Stromal cell of bone marrow (primary cell): ENCODE measurements at regions not wholly inside any gene's neighbourhood (a gene's known extent, or its start where the extent isn't known, plus 50 kb on each side); places are given as distances from the start of the nearest gene placed in this dataset.
A peak's percentile ranks its signal among the peaks of the same experiment; 100 is the strongest.

Experiments
- DNase-seq: peaks from one replicate; pipeline ENCODE4 v3.0.0-alpha.2; 2012; ENCODE audit warnings: low read depth

DNA sequence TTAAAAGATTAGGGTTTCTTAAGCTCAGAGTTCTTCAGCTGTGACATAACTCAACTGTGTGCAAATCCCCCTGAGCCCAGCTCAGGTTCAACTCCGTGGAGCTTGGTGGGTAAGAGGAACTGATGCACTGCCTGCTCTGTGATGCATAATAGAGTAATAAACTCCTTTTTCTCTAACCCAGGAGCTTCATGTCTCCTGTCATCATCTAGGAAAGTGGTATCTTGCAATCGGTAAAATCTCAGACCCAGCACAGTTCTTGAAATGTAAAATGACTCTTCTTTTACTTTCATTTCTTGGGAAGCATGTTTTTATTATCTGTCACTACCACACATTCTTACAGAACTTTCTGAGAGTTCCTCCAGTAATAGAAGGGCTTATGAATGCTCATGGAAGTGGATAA lies 123.8 kb upstream of the PCDH9 start:
- DNase-seq = no peak

DNA sequence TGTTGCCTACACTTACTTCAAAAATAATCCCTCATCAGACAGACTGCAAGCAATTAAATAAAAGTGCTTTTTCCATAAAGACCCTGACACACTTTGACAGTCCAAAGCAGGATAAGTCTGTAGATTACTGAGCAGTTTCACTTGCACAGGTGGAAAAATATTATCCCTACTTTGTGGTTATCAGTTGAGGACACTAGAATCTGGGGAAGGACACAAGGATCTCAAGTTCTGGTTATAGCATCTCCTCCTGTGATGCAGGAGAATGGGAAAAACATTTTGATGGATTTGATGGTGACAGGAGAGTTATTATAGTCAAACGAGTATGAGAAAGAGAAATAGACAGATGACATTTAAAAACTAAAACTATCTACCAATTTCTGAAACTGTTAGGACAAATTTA lies 122.9 kb upstream of the PCDH9 start:
- no peak for DNase-seq

DNA sequence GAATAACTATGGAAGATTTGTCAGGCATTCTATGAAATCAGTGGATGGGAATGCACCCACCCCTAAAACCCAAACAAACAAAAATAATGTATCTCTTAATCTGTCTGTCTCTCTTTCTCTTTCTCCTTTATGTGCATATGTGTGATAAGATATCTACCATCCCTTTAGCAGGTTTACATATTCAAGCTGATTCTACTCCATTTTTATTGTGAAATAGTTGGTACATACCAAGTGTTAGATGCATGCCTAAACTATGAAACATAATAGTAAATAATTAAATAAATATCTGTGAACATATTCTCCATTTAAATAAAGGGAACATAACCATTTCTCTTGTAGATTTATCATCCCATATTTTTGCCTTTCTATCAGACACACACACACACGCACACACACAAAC lies 121.8 kb upstream of the PCDH9 start:
- no peak for DNase-seq

DNA sequence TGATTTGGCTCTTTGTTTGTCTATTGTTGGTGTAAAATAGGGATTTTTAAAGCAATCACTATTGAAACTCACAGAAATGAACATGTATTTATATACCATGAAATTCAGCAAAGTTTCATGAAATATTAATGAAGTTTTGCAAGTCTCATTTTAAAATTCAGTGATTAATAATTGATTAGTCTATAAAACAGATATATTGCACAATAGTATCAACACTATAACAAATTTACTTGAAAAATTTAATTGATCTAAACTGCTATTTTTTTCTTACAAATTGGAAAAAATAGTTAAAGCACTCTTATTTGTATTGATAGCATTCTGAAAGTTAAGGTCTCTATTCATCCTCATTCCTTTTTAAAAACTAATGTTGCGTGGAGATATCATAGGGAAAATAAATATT lies 121.0 kb upstream of the PCDH9 start:
- no peak for DNase-seq

DNA sequence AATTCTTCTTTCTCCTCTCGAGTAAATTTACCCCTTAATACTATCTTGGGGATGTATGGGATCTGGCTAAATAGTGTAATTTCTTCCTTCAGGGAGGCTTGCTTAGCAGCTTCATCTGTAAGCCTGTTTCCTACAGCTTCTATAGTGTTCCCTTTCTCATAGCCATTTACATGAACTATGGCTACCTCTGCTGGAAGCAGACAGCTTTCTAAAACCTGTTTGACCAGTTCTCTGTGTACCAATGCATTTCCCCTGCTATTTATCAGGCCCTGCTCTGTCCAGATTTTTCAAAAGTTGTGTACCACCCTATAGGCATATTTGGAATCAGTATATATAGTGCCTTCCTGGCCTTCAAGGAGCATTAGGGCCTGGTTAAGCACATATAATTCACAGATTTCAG lies 113.6 kb upstream of the PCDH9 start:
- no peak for DNase-seq

DNA sequence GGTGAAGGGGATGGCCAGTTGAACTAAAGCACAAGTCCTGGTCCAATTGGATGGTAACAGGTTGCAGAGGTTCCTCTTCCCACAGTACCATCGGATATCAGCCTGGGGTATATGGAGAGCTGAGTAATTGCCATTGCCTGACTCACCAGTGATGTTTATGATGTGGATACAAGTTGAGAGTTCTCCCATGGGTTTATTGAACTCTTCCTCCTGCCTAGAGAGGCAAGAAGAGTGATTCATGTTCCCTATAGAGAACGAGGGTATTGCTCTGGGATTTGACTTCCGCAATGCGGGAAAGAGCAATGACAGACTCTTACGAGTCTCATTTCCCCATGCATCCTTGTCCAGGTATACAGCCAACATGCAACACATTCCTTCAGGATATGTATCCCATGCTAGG lies 111.3 kb upstream of the PCDH9 start:
- DNase-seq = no peak

DNA sequence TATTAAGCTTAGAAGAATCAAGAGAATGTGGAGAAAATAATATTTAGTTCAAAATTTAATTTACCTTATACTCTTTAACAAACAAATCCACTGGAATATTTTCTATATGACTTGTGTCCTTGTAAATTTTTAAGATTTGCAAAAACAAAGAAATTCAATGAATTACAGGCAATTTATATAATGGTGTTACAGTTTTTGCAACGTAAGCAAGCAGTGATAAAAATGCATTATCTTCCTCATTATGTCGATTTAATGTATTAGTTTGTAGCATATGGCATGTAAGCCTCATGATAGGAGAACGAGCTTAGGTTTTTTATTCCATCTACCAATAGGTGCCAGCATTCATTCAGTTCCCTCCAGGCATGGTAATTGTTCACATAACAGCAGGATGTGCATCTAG lies 100.0 kb upstream of the PCDH9 start:
- no peak for DNase-seq

DNA sequence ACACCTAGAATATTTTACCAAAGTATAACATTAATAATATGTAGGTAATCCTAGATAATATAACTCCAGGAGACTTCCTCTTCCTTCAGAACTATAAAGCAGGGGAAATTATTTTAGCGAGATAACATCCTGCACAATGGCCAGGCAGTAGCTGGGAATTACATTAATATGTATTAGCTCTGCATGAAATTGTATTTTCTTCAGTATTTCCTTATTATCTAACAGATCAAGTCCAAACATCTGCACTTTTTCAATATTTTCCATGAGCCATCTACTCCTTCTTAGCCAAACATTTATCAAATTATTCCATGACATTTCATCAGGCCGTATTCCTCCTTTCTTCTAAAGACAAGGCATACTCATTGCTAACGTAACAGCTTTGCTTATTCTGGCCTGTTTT lies 98.8 kb upstream of the PCDH9 start:
- DNase-seq = no peak

DNA sequence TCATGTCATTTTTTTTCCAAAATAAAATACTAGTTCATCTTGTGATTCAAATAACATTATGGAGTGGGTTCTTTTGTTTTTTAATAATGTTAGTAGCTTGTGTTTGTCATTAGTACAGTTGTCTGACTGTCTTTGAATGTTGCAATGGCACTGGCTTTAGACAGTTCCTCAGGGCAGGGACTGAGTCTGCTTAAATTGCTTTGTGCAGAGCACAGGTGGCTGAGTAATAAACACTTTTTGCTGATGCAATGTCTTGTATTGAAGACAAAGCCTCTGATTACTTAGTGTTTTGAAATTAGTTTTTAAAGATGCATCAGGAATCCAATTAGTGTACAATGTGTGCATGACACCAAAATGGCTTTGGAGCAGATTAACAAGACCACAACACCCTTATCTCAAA lies 88.7 kb upstream of the PCDH9 start:
- DNase-seq = no peak

DNA sequence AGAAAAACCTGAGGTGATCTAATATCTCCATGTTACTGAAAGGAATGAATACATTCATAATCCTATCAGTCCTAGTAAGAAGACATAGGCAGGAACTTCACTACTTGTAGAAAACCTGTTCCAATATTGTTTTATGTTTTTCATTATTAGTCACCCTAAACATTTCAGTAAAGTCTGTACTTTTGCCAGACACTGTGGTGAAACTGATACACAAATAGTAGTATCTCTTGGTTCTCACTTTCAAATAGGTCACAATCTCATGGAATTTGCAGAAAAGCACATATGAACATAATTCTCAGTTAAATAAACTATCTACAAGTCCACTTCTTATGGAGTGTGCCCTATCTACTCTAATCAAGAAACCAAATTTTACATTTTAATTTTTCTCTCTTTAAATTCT lies 88.3 kb upstream of the PCDH9 start:
- no peak for DNase-seq

DNA sequence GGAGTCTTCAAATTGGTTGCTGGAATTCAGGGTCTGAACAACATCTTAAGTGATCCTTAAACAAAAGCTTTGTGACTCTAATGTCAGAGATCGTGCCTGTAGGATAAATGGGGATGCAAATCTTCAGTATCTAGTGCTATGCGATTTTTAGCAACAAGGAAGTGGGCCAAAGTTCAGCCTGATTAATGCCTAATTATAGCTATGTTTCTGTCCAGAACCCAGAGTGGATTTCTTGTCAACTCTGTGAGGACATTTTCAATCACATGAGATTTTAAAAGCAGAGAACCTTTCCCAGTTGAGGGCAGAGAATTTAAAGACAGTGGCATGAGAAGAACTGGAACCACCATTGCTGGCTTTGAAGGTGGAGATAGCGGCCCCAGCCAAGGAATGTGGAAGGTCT lies 84.3 kb upstream of the PCDH9 start:
- no peak for DNase-seq

DNA sequence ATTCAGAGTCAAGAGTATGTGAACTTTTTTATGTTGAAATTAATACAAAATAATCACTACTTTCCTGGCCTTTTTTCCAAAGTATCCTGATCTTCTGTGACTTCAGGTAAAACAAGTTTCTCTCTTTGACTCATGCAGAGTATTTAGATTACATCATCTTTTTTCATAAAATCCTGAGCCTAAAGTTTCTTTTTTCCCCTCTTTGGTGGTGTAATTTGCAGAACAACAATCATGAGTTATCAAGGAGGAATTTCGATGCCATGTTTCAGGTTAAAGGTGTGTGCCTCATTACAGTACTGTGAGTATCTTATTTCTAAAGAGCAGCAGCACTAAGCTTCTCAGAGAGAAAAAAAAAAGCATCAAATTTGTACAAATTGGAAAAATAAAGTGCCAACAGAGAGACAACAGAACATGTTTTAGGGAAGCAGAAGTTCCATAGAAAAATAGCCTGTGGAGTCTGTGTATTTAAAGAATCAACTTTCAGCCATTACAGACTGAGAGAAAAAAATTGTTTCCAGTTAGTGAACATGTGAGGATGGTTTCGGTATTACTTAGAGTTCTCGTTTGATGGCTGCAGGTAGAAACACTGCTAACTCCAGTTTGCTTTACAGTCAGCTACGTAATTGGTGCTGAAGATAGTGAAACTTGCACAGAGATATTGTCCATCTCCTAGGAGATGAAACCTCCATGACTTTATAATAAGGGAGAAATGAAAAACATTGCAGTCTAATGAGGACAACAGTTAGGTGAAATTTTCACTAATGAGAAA lies 78.1 kb upstream of the PCDH9 start:
- no peak for DNase-seq

DNA sequence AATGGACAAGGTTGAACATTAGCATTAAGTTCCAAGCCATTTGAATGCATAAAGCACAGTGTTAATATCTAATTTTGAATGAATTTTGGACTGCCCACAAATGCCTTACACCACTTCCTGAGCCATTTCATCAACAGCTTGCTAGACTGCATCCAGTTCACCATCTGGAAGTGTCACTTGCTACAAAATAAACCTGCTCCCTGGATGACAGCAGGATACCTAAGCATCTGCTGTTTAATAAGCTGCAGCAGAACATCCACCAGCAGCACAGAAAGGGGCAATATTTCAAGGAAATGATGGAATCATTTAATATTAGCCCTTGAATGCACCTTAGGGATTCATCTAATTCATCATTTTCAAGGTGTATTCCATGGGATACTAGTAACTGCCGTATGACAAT lies 76.6 kb upstream of the PCDH9 start:
- no peak for DNase-seq

DNA sequence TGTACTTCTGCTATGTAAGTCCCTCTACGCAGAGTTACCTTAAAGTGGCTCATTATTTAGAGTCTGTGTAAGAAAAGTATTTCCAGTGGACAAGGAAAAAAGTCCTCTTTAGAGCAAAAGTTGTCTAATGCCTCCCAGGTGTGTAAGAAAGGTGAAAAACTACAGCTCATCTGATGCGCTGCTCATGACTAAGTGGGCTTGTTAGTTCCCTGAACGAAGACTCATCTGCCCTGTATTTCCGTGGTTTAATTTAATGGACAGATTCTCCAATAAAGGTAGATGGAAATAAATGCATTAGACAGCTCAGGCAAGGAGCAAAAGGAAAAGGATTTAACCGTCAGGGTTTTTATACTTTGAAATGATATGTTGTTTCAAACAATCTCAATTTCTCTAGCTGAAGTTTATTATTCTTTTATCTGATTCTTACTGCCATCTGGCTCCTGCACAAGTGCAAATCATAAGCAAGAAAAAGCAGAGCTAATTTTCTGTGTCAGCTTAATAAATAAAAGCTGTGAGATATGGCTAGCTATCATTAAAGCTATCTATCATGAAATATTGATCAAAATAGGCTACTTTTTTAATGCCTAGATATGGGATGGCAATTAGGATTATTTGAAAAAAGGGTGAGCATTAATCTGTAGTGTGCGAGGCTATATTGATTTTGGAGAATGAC lies 73.7 kb upstream of the PCDH9 start:
- DNase-seq = no peak

DNA sequence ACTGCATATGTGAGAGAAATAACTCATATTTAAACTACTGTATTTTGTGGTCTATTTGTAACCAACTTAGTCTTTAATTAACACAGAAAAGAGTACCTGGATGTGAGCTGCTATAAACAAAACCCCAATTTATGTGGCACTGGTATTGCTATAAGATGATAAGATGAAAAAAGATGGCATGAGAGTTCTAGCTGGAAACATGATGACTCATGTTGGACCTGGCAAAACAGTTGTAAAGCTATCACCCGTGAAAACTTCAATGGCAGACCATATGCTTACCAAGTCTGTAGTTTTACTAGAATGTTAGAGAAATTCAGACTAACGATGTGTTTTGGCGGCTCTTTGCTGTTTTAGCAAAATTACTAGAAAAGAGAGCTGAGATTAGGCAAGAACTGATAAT lies 69.6 kb upstream of the PCDH9 start:
- no peak for DNase-seq

DNA sequence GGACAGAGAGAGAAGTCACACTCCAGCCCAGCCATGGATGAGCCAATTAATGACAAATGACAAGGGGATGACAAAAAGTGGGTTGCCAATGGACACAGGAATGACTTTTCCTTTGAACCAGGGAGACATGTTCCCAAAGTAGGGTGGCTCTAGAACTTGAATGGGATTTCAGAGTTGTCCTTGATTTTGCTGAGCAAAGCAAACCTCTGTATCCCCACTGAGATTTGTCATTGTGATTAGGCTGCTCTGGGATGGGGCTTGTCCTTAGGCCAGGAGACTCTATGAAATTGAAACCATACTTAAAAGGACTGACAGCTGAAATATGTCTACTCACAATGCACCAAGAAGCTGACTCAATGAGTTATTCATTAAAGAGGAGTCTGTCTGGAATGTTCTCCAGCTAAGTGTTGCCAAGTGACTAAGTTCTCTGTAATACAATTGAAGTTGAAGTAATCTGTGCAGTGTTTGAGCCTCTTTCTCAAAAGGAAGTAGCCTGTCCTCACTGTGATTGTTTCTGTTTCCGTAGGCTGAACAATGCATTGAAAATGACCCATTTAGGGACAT lies 69.0 kb upstream of the PCDH9 start:
- peak; percentile 77 for DNase-seq

DNA sequence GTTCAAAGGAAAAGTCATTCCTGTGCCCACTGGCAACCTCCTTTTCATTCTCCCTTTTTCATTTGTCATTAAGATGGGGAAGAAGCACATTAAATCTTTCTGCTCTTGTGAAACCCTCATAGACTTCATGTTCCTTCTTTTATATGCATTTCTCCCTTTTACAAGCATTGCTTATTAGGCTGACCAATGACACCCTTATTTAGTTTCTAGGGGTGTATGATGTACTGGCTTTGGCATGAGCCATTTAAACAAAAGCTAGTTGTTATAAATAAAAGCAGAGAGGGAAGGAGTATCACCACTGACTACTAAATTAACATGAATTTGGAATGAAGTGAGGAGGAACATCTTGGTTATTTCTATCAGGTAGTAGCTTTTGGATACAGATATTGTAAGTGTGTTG lies 68.2 kb upstream of the PCDH9 start:
- DNase-seq = no peak

DNA sequence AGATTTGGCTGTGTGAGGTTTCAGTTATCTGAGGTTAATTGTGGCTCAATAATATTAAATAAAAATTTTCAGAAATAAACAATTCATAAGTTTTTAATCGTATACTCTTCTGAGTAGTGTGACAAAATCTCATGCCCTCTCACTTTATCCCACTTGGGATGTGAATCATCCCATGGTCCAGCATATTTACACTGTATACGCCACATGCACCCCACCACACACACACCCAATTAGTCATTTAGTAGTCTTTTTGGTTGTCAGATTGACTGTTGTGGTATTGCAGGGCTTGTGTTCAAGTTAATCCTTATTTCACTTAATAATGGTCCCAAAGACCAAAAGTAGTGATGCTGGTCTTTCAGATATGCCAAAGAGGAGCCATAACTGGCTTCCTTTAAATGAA lies 66.4 kb upstream of the PCDH9 start:
- DNase-seq = no peak

DNA sequence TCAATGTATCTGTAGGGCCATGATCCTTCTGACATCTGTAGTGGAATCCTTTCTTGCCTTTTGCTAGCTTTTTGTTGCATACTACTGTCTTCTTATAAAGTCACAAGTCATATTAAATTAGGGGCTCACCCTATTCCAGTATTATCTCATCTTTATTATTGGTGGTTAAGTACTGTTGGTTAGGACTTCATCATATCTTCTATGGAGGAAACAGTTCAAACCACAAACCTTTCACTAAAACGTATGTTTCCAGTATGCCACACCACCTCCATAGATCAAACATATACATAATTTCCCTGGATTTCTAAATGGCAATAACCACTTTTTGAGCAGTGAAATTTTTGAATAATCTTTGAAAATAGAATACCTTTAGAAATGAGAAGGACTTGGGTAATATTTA lies 62.8 kb upstream of the PCDH9 start:
- no peak for DNase-seq

DNA sequence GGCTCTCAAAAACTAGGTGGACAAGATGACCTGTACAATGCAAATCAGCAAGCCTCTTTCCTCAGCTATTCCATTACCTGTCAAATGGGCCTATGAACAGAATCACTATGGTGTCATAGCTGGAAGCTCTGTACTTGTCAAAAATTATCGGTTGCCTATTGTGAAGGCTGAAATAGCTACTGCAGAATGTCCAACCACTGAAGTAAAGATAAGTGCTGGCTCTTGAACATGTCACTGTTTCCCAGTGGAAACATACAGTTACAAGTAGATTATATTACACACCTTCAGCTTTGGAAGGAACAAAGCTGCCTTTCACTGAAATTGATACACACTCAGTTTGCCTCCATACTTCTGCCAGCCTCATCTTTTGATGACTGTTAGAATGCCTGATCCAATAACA lies 55.5 kb upstream of the PCDH9 start:
- DNase-seq = no peak

DNA sequence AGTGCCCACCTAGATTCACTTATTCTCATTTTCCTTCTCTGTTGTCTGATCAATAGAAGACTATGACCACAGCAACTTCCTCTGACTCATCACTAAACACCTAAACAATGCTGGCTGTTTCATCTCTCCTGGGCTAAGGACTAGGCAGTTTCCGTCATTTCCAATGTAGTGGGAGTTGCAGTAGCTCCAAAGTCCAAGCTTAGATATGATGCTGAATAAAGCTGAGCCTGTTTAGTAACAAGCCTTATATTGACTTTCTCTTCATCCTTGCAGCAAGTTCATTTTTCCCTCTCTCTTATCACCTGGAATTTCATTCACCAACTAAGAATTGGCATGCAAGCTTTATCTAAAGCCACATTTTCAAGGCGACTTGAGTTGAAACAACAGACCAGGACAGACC lies 53.5 kb upstream of the PCDH9 start:
- no peak for DNase-seq

DNA sequence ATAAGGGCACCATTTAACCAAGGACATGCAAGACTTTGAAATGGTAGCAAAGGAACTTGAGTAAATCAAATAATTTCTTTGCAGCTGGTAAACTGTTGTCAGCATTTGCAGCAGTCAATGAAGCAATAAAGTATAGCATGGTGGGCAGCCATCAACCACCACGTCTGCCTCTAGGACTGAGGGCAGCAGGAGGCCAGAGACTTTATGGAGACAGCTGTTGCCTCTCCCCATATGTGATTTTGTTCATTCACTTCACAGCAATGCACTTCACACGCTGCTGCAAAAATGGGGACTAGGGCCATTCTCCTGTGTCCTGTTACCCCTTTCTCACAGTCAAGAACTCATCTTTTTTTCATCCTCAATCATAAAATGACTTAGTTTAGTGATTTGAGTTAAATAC lies 51.3 kb upstream of the PCDH9 start:
- DNase-seq = no peak
